ENCODE measurements at regions not wholly inside any gene's neighbourhood (a gene's known extent, or its start where the extent isn't known, plus 50 kb on each side); places are given as distances from the start of the nearest gene placed in this dataset.
A peak's percentile ranks its signal among the peaks of the same experiment; 100 is the strongest.

DNA sequence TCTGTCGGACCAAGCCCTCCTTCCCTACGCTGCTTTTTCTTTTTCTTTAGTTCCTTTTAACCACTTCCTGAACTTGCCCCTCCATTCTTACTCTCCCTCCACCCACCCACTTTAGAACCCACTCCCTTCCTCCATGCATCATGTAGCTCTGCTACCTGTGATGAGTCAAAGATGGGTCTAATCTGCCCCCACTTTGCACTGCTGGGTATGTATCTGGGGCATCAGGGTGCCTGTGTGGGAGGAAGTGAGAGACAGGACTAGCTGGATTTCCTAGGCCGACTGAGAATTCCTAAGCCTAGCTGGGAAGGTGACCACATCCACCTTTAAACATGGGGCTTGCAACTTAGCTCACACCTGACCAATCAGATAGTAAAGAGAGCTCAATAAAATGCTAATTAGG is 157.7 kb downstream of the SEC16B start:
- Histone ChIP-seq H3K27me3 (ENCODE audit: control insufficient read depth, insufficient read depth, low read length) (no peaks in the 10 kb centered on the region), H3K27ac (ENCODE audit: low read length) (no peak overlapping the region), H3K4me1 (ENCODE audit: control insufficient read depth, insufficient read depth, low read length) (no peaks in the 10 kb centered on the region), H3K4me3 (ENCODE audit: low read length) (no peak overlapping the region), H3K9me3 (ENCODE audit: control insufficient read depth, insufficient read depth, low read length) (no peaks in the 10 kb centered on the region), H3K36me3 (ENCODE audit: control insufficient read depth, insufficient read depth, low read length) (no peaks in the 10 kb centered on the region)
- DNase-seq (ENCODE audit: low read depth, low spot score), result no peak
- WGBS (ENCODE audit: insufficient coverage, insufficient read length), result no CpG with 5 or more reads among the region's 3 CpGs

DNA sequence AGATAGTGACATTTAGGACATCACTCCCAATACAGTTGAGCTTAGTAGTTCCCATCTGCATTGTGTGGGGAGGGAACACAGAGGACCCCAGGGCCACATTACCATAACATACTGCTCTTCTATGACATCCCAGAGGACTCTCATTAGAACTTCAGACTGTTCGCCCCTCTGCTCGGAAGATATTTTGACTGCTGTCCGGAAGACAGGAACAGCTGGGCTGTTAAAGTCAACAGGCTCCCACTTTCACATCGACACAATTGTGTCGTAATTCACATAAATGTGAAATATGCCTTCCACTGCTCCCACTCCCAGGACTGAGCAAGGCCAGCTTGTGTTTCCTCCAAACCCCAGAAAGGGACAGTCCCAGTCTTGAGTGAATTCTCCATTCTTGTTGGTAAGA is 158.4 kb downstream of the SEC16B start:
- no CpG with 5 or more reads among the region's 5 CpGs for WGBS (ENCODE audit: insufficient coverage, insufficient read length)

DNA sequence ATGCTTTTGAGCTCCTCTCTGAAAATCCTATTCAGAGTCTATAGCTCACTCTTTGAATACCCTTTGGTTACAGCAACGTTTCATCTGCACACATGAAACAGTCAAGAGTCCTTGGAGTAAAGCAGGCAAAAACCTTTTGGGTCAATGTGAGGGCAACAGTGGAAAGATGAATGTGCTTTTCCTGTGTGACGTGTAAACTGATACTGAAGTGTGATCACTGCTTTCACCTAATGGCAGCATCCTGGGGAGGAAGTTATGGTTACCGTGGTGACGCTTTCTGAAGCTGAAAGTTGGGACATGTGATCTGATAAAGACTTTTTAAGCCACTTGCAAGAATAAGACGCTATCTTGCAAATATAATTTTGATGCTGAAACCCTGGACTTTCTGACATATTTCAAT is 160.0 kb downstream of the SEC16B start:
- Histone ChIP-seq H3K9me3 (ENCODE audit: control insufficient read depth, insufficient read depth, low read length) (no peaks in the 10 kb centered on the region), H3K4me1 (ENCODE audit: control insufficient read depth, insufficient read depth, low read length) (no peaks in the 10 kb centered on the region), H3K4me3 (ENCODE audit: low read length) (no peak overlapping the region), H3K36me3 (ENCODE audit: control insufficient read depth, insufficient read depth, low read length) (no peaks in the 10 kb centered on the region), H3K27ac (ENCODE audit: low read length) (no peak overlapping the region), H3K27me3 (ENCODE audit: control insufficient read depth, insufficient read depth, low read length) (no peaks in the 10 kb centered on the region)
- no peak for DNase-seq (ENCODE audit: low read depth, low spot score)
- WGBS (ENCODE audit: insufficient coverage, insufficient read length), result no CpG with 5 or more reads among the region's 5 CpGs

More for the DNA sequence above, 158.4 kb downstream of the SEC16B start:
- H3K36me3 ChIP-seq (ENCODE audit: control insufficient read depth, insufficient read depth, low read length), result no peaks in the 10 kb centered on the region
- no peak overlapping the region for H3K4me3 ChIP-seq (ENCODE audit: low read length)
- DNase-seq (ENCODE audit: low read depth, low spot score), result no peak
- no peak overlapping the region for H3K27ac ChIP-seq (ENCODE audit: low read length)
- no peaks in the 10 kb centered on the region for H3K27me3 ChIP-seq (ENCODE audit: control insufficient read depth, insufficient read depth, low read length)
- H3K4me1 ChIP-seq (ENCODE audit: control insufficient read depth, insufficient read depth, low read length), result no peaks in the 10 kb centered on the region
- H3K9me3 ChIP-seq (ENCODE audit: control insufficient read depth, insufficient read depth, low read length), result no peaks in the 10 kb centered on the region

- WGBS (ENCODE audit: insufficient coverage, insufficient read length), result no CpG with 5 or more reads among the region's 2 CpGs
- Histone ChIP-seq H3K27ac (ENCODE audit: low read length) (no peak overlapping the region), H3K27me3 (ENCODE audit: control insufficient read depth, insufficient read depth, low read length) (no peaks in the 10 kb centered on the region), H3K4me1 (ENCODE audit: control insufficient read depth, insufficient read depth, low read length) (peaks cover 4% of the 10 kb centered on the region; the same call in 1 of the 2 replicates), H3K9me3 (ENCODE audit: control insufficient read depth, insufficient read depth, low read length) (no peaks in the 10 kb centered on the region), H3K4me3 (ENCODE audit: low read length) (no peak overlapping the region), H3K36me3 (ENCODE audit: control insufficient read depth, insufficient read depth, low read length) (no peaks in the 10 kb centered on the region)
- no peak for DNase-seq (ENCODE audit: low read depth, low spot score)
These were observed 167.6 kb downstream of the SEC16B start for GRCh38 chr1:177802304-177802703.

GRCh38 chr1:177801790-177802189 is 168.1 kb downstream of the SEC16B start:
- Histone ChIP-seq H3K4me3 (ENCODE audit: low read length) (no peak overlapping the region), H3K4me1 (ENCODE audit: control insufficient read depth, insufficient read depth, low read length) (peaks cover 5% of the 10 kb centered on the region; the same call in 1 of the 2 replicates), H3K9me3 (ENCODE audit: control insufficient read depth, insufficient read depth, low read length) (no peaks in the 10 kb centered on the region), H3K27me3 (ENCODE audit: control insufficient read depth, insufficient read depth, low read length) (no peaks in the 10 kb centered on the region), H3K27ac (ENCODE audit: low read length) (no peak overlapping the region), H3K36me3 (ENCODE audit: control insufficient read depth, insufficient read depth, low read length) (no peaks in the 10 kb centered on the region)
- WGBS (ENCODE audit: insufficient coverage, insufficient read length), result no CpG with 5 or more reads among the region's 3 CpGs
- no peak for DNase-seq (ENCODE audit: low read depth, low spot score)

DNA sequence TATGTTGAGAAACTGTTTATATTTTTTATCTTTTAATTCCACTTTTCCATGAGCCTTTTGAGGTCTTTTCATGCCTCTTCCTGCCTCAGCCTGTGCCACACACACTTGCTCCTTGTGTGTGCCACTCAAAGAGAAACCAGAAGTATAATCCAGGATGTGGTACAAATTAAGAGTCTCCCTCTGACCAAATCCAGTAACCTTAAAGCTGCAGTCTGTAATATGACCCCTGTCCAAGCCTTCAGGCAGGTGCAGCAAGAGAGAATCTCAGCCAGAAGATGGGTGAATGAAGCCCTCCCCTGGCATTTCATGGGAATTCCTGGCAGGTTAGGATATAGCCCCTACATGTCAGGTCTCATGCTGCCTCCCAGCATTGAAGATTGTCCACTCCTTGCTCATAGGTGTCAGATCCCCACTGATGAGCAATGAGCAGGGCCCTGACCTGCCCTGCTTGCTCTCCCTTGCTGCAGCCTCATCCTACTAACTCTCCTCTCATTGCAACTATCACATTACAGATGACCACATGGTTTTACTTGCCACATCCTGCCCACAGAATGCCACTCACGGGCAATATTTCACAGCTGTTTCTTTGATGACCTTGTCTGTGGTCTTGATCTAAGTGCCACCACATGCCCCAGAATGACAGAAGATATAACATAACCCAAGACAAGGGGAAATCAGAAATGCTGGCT is 169.3 kb downstream of the SEC16B start:
- H3K9me3 ChIP-seq (ENCODE audit: control insufficient read depth, insufficient read depth, low read length), result no peaks in the 10 kb centered on the region
- no peak for DNase-seq (ENCODE audit: low read depth, low spot score)
- WGBS (ENCODE audit: insufficient coverage, insufficient read length), result no CpG with 5 or more reads among the region's 1 CpG
- no peak overlapping the region for H3K27ac ChIP-seq (ENCODE audit: low read length)
- H3K4me1 ChIP-seq (ENCODE audit: control insufficient read depth, insufficient read depth, low read length), result peaks cover 5% of the 10 kb centered on the region; the same call in 1 of the 2 replicates
- no peaks in the 10 kb centered on the region for H3K36me3 ChIP-seq (ENCODE audit: control insufficient read depth, insufficient read depth, low read length)
- no peak overlapping the region for H3K4me3 ChIP-seq (ENCODE audit: low read length)
- H3K27me3 ChIP-seq (ENCODE audit: control insufficient read depth, insufficient read depth, low read length), result no peaks in the 10 kb centered on the region

DNA sequence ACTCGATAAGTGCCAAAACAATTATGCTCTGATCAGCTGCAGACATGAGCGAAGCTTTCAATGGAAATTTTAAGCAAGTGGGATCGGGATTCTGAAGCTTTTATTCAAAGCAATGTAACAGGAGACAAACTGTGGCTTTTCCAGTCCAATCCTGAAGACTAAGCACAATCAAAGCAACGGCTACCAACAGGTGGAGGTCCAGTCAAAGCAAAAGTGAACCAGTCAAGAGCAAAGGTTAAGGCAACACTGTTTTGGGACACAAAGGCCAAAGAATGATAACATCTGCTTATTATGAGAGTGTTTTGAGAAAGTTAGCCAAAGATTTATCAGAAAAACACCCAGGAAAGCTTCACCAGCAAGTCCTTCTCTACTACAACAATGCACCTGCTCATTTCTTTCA is 170.1 kb downstream of the SEC16B start:
- Histone ChIP-seq H3K36me3 (ENCODE audit: control insufficient read depth, insufficient read depth, low read length) (no peaks in the 10 kb centered on the region), H3K27ac (ENCODE audit: low read length) (no peak overlapping the region), H3K27me3 (ENCODE audit: control insufficient read depth, insufficient read depth, low read length) (no peaks in the 10 kb centered on the region), H3K4me1 (ENCODE audit: control insufficient read depth, insufficient read depth, low read length) (peaks cover 5% of the 10 kb centered on the region; the same call in 1 of the 2 replicates), H3K9me3 (ENCODE audit: control insufficient read depth, insufficient read depth, low read length) (no peaks in the 10 kb centered on the region), H3K4me3 (ENCODE audit: low read length) (no peak overlapping the region)
- no CpG with 5 or more reads among the region's 4 CpGs for WGBS (ENCODE audit: insufficient coverage, insufficient read length)
- DNase-seq (ENCODE audit: low read depth, low spot score), result no peak

GRCh38 chr1:177798614-177799013 is 171.2 kb downstream of the SEC16B start:
- Histone ChIP-seq H3K36me3 (ENCODE audit: control insufficient read depth, insufficient read depth, low read length) (no peaks in the 10 kb centered on the region), H3K4me1 (ENCODE audit: control insufficient read depth, insufficient read depth, low read length) (peaks cover 6% of the 10 kb centered on the region; the same call in 1 of the 2 replicates), H3K9me3 (ENCODE audit: control insufficient read depth, insufficient read depth, low read length) (no peaks in the 10 kb centered on the region), H3K4me3 (ENCODE audit: low read length) (no peak overlapping the region), H3K27me3 (ENCODE audit: control insufficient read depth, insufficient read depth, low read length) (no peaks in the 10 kb centered on the region), H3K27ac (ENCODE audit: low read length) (no peak overlapping the region)
- no peak for DNase-seq (ENCODE audit: low read depth, low spot score)
- no CpG with 5 or more reads among the region's 3 CpGs for WGBS (ENCODE audit: insufficient coverage, insufficient read length)

GRCh38 chr1:177796561-177796960 is 173.3 kb downstream of the SEC16B start:
- no peak overlapping the region for H3K4me3 ChIP-seq (ENCODE audit: low read length)
- peaks cover 3% of the 10 kb centered on the region for H3K9me3 ChIP-seq (ENCODE audit: control insufficient read depth, insufficient read depth, low read length)
- no peak overlapping the region for H3K27ac ChIP-seq (ENCODE audit: low read length)
- WGBS (ENCODE audit: insufficient coverage, insufficient read length), result no CpG with 5 or more reads among the region's 2 CpGs
- H3K36me3 ChIP-seq (ENCODE audit: control insufficient read depth, insufficient read depth, low read length), result peaks cover 3% of the 10 kb centered on the region; the same call in 1 of the 2 replicates
- DNase-seq (ENCODE audit: low read depth, low spot score), result no peak
- no peaks in the 10 kb centered on the region for H3K27me3 ChIP-seq (ENCODE audit: control insufficient read depth, insufficient read depth, low read length)
- peaks cover 6% of the 10 kb centered on the region; the same call in 1 of the 2 replicates for H3K4me1 ChIP-seq (ENCODE audit: control insufficient read depth, insufficient read depth, low read length)

DNA sequence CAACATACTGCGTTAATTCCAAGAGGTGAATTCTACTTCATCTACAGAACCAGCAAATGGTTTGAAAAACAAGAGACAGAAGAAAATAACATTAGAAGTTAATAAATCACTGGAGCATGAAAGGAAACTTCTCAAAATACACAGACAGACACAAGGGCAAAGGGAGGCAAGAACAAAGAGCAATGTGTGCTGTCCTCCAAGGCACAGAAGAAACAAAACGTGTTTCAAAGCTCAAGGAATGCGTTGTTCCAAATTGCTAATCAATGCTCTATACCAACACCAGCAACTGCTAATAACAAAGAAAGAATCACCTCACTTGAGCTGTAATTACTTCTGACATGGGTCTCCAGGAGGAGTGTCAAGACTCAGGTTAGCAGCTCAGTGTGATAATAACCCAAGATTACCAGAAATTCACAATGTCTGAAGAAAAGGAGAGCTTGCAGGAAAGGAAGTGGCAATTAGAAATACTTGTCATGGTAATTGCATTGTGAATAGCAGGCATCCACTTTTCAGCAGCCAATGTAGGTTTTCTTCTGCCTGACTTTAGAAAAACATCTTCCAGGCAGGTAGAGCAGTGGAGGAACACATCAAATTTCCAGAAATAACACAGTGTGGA is 175.4 kb downstream of the SEC16B start:
- Histone ChIP-seq H3K36me3 (ENCODE audit: control insufficient read depth, insufficient read depth, low read length) (peaks cover 3% of the 10 kb centered on the region; the same call in 1 of the 2 replicates), H3K4me1 (ENCODE audit: control insufficient read depth, insufficient read depth, low read length) (peaks cover 4% of the 10 kb centered on the region; the same call in 1 of the 2 replicates), H3K27ac (ENCODE audit: low read length) (no peak overlapping the region), H3K9me3 (ENCODE audit: control insufficient read depth, insufficient read depth, low read length) (peaks cover 3% of the 10 kb centered on the region), H3K4me3 (ENCODE audit: low read length) (no peak overlapping the region), H3K27me3 (ENCODE audit: control insufficient read depth, insufficient read depth, low read length) (no peaks in the 10 kb centered on the region)
- peak; percentile 39 for DNase-seq (ENCODE audit: low read depth, low spot score)
- no CpG with 5 or more reads among the region's 3 CpGs for WGBS (ENCODE audit: insufficient coverage, insufficient read length)
